ENCODE measurements at regions not wholly inside any gene's neighbourhood (a gene's known extent, or its start where the extent isn't known, plus 50 kb on each side); places are given as distances from the start of the nearest gene placed in this dataset.

DNA sequence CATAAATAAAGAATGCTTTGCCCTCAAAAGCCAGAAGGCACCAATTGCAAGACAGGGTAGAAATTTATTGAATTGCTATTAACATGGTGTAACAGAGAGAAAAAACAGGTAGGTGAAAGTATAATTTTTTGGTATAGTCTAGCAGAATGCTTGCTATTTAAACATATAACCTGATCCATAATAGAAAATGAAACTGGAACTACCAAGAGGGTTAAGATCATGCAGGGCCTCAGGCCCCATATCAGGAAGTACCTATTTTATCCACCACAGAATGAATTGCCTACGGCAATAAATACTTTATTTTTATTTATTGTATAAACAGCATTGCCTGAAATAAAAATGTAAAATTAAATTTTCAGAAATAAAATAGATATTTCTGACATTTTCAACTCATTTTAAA lies 159.5 kb downstream of the PRR20E start:
- TF ChIP-seq, protein P1, sequence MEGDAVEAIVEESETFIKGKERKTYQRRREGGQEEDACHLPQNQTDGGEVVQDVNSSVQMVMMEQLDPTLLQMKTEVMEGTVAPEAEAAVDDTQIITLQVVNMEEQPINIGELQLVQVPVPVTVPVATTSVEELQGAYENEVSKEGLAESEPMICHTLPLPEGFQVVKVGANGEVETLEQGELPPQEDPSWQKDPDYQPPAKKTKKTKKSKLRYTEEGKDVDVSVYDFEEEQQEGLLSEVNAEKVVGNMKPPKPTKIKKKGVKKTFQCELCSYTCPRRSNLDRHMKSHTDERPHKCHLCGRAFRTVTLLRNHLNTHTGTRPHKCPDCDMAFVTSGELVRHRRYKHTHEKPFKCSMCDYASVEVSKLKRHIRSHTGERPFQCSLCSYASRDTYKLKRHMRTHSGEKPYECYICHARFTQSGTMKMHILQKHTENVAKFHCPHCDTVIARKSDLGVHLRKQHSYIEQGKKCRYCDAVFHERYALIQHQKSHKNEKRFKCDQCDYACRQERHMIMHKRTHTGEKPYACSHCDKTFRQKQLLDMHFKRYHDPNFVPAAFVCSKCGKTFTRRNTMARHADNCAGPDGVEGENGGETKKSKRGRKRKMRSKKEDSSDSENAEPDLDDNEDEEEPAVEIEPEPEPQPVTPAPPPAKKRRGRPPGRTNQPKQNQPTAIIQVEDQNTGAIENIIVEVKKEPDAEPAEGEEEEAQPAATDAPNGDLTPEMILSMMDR (IDR thresholded peaks at IDR 0.05), result no peak
- no peak for TF ChIP-seq POLR2A (IDR thresholded peaks at IDR 0.05)
